Nephron progenitor cell (in vitro differentiated cells): ENCODE measurements at regions not wholly inside any gene's neighbourhood (a gene's known extent, or its start where the extent isn't known, plus 50 kb on each side); places are given as distances from the start of the nearest gene placed in this dataset.

Experiments
- DNase-seq: peaks from one replicate; pipeline ENCODE4 v3.0.0; 2021
- H3K27ac Mint-ChIP-seq: 2 replicates; pipeline ENCODE4 v1.8.0; 2021; ENCODE audit warnings: mild to moderate bottlenecking, moderate library complexity, mixed read lengths
- H3K27me3 Mint-ChIP-seq: 2 replicates; pipeline ENCODE4 v1.8.0; 2021; ENCODE audit warnings: mild to moderate bottlenecking, low read depth, mixed read lengths; ENCODE audit not compliant: poor library complexity
- H3K36me3 Mint-ChIP-seq: 2 replicates; pipeline ENCODE4 v1.8.0; 2021; ENCODE audit warnings: low read depth, mixed read lengths
- H3K4me1 Mint-ChIP-seq: 2 replicates; pipeline ENCODE4 v1.8.0; 2021; ENCODE audit warnings: mixed read lengths
- H3K4me3 Mint-ChIP-seq: 2 replicates; pipeline ENCODE4 v1.8.0; 2021; ENCODE audit warnings: mild to moderate bottlenecking, moderate library complexity, mixed read lengths
- H3K9me3 Mint-ChIP-seq: 2 replicates; pipeline ENCODE4 v1.8.0; 2021; ENCODE audit warnings: mild to moderate bottlenecking, moderate library complexity, mixed read lengths
- TF ChIP-seq, protein P1 (sequence below): fragments of 200-600 bp; sonication (generic); IDR thresholded peaks from 2 replicates; pipeline ENCODE4 v1.5.0; 2021; ENCODE audit warnings: antibody characterized with exemption

GRCh38 chr1:34696981-34697380 is 57.9 kb upstream of the GJB5 start:
- Mint-ChIP-seq H3K9me3 (peaks cover 3% of the 10 kb centered on the region), H3K27ac (no peak overlapping the region), H3K27me3 (peaks cover 32% of the 10 kb centered on the region), H3K4me1 (no peaks in the 10 kb centered on the region), H3K36me3 (no peaks in the 10 kb centered on the region), H3K4me3 (no peak overlapping the region)
- DNase-seq: no peak
- TF ChIP-seq, protein P1, sequence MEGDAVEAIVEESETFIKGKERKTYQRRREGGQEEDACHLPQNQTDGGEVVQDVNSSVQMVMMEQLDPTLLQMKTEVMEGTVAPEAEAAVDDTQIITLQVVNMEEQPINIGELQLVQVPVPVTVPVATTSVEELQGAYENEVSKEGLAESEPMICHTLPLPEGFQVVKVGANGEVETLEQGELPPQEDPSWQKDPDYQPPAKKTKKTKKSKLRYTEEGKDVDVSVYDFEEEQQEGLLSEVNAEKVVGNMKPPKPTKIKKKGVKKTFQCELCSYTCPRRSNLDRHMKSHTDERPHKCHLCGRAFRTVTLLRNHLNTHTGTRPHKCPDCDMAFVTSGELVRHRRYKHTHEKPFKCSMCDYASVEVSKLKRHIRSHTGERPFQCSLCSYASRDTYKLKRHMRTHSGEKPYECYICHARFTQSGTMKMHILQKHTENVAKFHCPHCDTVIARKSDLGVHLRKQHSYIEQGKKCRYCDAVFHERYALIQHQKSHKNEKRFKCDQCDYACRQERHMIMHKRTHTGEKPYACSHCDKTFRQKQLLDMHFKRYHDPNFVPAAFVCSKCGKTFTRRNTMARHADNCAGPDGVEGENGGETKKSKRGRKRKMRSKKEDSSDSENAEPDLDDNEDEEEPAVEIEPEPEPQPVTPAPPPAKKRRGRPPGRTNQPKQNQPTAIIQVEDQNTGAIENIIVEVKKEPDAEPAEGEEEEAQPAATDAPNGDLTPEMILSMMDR: no peak

DNA sequence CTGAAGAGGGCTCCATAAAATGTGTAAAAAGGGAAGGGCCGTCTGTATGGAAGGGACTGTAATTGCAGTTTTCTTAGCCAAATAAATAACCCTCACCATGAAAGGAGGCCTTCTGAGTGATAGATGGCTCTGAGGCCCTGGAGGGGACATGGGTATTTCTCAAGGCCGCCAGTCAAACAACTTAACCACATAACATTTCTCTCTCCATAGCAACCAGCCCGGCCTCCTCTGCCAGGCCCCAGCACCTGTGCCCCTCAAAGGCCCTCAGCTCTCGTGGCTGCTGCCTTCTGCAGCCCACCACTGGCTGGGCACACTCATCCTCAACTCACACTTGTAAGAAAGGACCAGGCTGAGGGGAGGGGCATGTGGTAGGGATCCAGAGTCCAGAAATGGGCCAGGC is 57.0 kb upstream of the GJB5 start:
- Mint-ChIP-seq H3K9me3 (peaks cover 3% of the 10 kb centered on the region), H3K27ac (no peak overlapping the region), H3K4me1 (no peaks in the 10 kb centered on the region), H3K4me3 (no peak overlapping the region), H3K27me3 (peaks cover 37% of the 10 kb centered on the region), H3K36me3 (no peaks in the 10 kb centered on the region)
- DNase-seq: no peak
- TF ChIP-seq, protein P1: no peak

GRCh38 chr1:34701326-34702060 is 53.4 kb upstream of the GJB5 start:
- no peak for DNase-seq
- TF ChIP-seq, protein P1: no peak
- H3K36me3 Mint-ChIP-seq: no peaks in the 10 kb centered on the region
- H3K4me1 Mint-ChIP-seq: no peaks in the 10 kb centered on the region
- no peaks in the 10 kb centered on the region for H3K9me3 Mint-ChIP-seq
- no peak overlapping the region for H3K27ac Mint-ChIP-seq
- no peak overlapping the region for H3K4me3 Mint-ChIP-seq
- peaks cover 62% of the 10 kb centered on the region for H3K27me3 Mint-ChIP-seq
